Posterior cingulate gyrus (tissue), 11 donors: ENCODE measurements at regions not wholly inside any gene's neighbourhood (a gene's known extent, or its start where the extent isn't known, plus 50 kb on each side); places are given as distances from the start of the nearest gene placed in this dataset.

ENCODE experiments used
- DNase-seq, 10 donors: peaks; one replicate each; pipeline versions ENCODE4 v3.0.0 to v3.0.0-alpha.2; 2020 to 2021; ENCODE audit warnings: mixed read lengths in 3 of 10
- intact Hi-C: fragments of 100-400 bp; cut with DNase I; formaldehyde crosslinking; loops from one replicate; pipeline ENCODE4 v1.15.1; 2023

GRCh38 chr2:223107825-223108224 lies 55.8 kb downstream of the KCNE4 start:
- DNase-seq: no peak

GRCh38 chr2:223108351-223109050 lies 56.5 kb downstream of the KCNE4 start:
- intact Hi-C loops: no loop called here
- no peak for DNase-seq

More at GRCh38 chr2:223107825-223108224, 55.8 kb downstream of the KCNE4 start:
- intact Hi-C loops: no loop called here

GRCh38 chr2:223109341-223109740 lies 57.4 kb downstream of the KCNE4 start:
- intact Hi-C loops: no loop called here
- DNase-seq: no peak

- intact Hi-C loops: no loop called here
Observed at GRCh38 chr2:223113161-223113560, 61.2 kb downstream of the KCNE4 start.

GRCh38 chr2:223114170-223114569 lies 62.2 kb downstream of the KCNE4 start:
- intact Hi-C loops: no loop called here
- no peak for DNase-seq

More at GRCh38 chr2:223113161-223113560, 61.2 kb downstream of the KCNE4 start:
- DNase-seq: no peak

- intact Hi-C loops: no loop called here
- no peak for DNase-seq
Observed at GRCh38 chr2:223114917-223115316, 62.9 kb downstream of the KCNE4 start.

GRCh38 chr2:223117533-223117932 lies 65.5 kb downstream of the KCNE4 start:
- DNase-seq: no peak
- intact Hi-C loops: no loop called here

GRCh38 chr2:223121283-223121682 lies 69.3 kb downstream of the KCNE4 start:
- intact Hi-C loops: no loop called here
- DNase-seq: no peak

- no peak for DNase-seq
- intact Hi-C loops: no loop called here
Observed at GRCh38 chr2:223122781-223123180, 70.8 kb downstream of the KCNE4 start.

- no peak for DNase-seq
- intact Hi-C loops: no loop called here
Observed at GRCh38 chr2:223123855-223124610, 72.0 kb downstream of the KCNE4 start.

- intact Hi-C loops: no loop called here
Observed at GRCh38 chr2:223141606-223142005, 89.6 kb downstream of the KCNE4 start.

GRCh38 chr2:223142118-223142517 lies 90.1 kb downstream of the KCNE4 start:
- no peak for DNase-seq
- intact Hi-C loops: no loop called here

More at GRCh38 chr2:223141606-223142005, 89.6 kb downstream of the KCNE4 start:
- no peak for DNase-seq

- no peak for DNase-seq
- intact Hi-C loops: no loop called here
Observed at GRCh38 chr2:223147431-223147830, 95.4 kb downstream of the KCNE4 start.

- DNase-seq: no peak
- intact Hi-C loops: no loop called here
Observed at GRCh38 chr2:223148516-223148915, 96.5 kb downstream of the KCNE4 start.

- intact Hi-C loops: no loop called here
- DNase-seq: no peak
Observed at GRCh38 chr2:223155956-223156355, 104.0 kb downstream of the KCNE4 start.

GRCh38 chr2:223161873-223162458 lies 110.0 kb downstream of the KCNE4 start:
- DNase-seq: no peak
- intact Hi-C loops: no loop called here

- DNase-seq: no peak
- intact Hi-C loops: no loop called here
Observed at GRCh38 chr2:223165423-223166214, 113.6 kb downstream of the KCNE4 start.

- DNase-seq: no peak
- intact Hi-C loops: no loop called here
Observed at GRCh38 chr2:223166215-223166493, 114.2 kb downstream of the KCNE4 start.

- no peak for DNase-seq
Observed at GRCh38 chr2:223166983-223167650, 115.1 kb downstream of the KCNE4 start.

GRCh38 chr2:223169830-223170605 lies 118.0 kb downstream of the KCNE4 start:
- intact Hi-C loops: no loop called here
- no peak for DNase-seq

More at GRCh38 chr2:223166983-223167650, 115.1 kb downstream of the KCNE4 start:
- intact Hi-C loops: no loop called here
